Spleen (tissue), 7 donors: ENCODE measurements at regions not wholly inside any gene's neighbourhood (a gene's known extent, or its start where the extent isn't known, plus 50 kb on each side); places are given as distances from the start of the nearest gene placed in this dataset.
"Not testable (repeated sequence)": the region's sequence is repeated elsewhere in the genome, so short reads cannot be mapped to it uniquely, and the experiment has no call there.

ENCODE experiments used
- POLR2A ChIP-seq, 3 donors: fragments of 450-650 bp; IDR thresholded peaks; one replicate each; pipeline ENCODE4 v1.5.1; 2017; ENCODE audit warnings: antibody characterized with exemption in 3 of 3, mild to moderate bottlenecking in 1 of 3
- POLR2AphosphoS5 ChIP-seq, 3 donors: sonication (generic); formaldehyde crosslinking; IDR thresholded peaks; one replicate each; pipeline ENCODE4 v1.5.1; 2017; ENCODE audit warnings: antibody characterized with exemption in 3 of 3
- TF ChIP-seq, protein P1 (sequence below), 11 experiments: fragments of 200-600 bp in 7 of 11; fragments of 450-650 bp in 4 of 11; sonication (generic) in 4 of 11; IDR thresholded peaks in 8 of 11; conservative IDR thresholded peaks in 3 of 11; 1 replicate in 7 of 11; 2 replicates in 4 of 11; pipeline versions ENCODE4 v1.4.0 to v1.8.0; 2016 to 2021; ENCODE audit warnings: antibody characterized with exemption in 11 of 11, inconsistent platforms in 4 of 11, mild to moderate bottlenecking in 1 of 11
- donor health status: DM: no; HTN: no; CAD: no; lungs with moderate emphysema.
- donor health status: DM: no; HTN: no; CAD: no.
- donor health status: DM: no; HTN: no; CAD: no.

DNA sequence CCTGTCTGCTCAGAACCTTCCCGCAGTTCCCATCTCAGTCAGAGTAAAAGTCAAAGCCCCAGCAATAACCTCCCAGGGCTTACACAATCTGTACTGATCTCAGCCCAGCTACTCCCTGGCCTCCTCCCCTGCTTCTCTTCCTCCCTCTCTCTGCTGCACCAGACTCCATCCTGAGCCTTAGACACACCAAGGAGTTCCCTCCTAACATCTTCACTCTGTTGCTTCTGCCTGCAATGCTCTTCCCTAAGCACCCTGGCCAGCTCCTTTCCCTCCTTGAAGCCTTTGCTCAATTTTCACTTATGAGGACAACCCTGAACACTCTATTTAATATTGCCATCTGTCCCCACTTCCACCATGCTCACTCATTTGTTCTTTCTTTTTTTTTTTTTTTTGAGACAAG is 173.7 kb upstream of the POTED start:
- TF ChIP-seq POLR2A, POLR2AphosphoS5 (IDR thresholded peaks at IDR 0.05): not testable (repeated sequence)
- TF ChIP-seq, protein P1, sequence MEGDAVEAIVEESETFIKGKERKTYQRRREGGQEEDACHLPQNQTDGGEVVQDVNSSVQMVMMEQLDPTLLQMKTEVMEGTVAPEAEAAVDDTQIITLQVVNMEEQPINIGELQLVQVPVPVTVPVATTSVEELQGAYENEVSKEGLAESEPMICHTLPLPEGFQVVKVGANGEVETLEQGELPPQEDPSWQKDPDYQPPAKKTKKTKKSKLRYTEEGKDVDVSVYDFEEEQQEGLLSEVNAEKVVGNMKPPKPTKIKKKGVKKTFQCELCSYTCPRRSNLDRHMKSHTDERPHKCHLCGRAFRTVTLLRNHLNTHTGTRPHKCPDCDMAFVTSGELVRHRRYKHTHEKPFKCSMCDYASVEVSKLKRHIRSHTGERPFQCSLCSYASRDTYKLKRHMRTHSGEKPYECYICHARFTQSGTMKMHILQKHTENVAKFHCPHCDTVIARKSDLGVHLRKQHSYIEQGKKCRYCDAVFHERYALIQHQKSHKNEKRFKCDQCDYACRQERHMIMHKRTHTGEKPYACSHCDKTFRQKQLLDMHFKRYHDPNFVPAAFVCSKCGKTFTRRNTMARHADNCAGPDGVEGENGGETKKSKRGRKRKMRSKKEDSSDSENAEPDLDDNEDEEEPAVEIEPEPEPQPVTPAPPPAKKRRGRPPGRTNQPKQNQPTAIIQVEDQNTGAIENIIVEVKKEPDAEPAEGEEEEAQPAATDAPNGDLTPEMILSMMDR (IDR thresholded peaks at IDR 0.05 in 8 of 11, conservative IDR thresholded peaks at IDR 0.05 in 3 of 11) = not testable (repeated sequence)
